ENCODE measurements at regions not wholly inside any gene's neighbourhood (a gene's known extent, or its start where the extent isn't known, plus 50 kb on each side); places are given as distances from the start of the nearest gene placed in this dataset.

DNA sequence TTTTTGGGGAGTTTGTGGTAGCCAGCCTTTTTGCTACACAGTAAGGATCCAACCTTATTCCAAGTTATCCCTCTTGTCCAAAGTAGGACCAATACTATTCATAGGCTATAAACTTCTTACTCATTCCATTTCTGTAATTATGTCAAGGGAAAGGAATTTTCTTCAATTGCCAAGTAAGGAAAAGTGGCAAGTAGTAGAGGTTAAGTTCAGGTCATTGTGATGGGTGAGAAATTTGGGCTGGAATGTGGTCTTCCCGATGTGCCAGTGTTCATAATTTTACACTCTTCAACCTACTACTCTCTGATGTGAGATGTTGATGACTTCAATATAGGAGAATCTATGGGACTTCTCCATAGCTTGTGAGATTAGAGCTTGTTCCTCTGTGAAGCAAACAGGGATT is 648.8 kb downstream of the METTL15 start:
- Mint-ChIP-seq H3K27me3 (ENCODE audit: low read depth) (no peaks in the 10 kb centered on the region), H3K36me3 (ENCODE audit: insufficient read depth in 2 of 2) (no peaks in the 10 kb centered on the region), H3K9me3 (peaks cover 2 to 4% of the 10 kb centered on the region in 2 donors), H3K27ac (no peak overlapping the region), H3K4me3 (no peak overlapping the region), H3K4me1 (ENCODE audit: low read depth) (no peaks in the 10 kb centered on the region)
- DNase-seq (no peak), ATAC-seq (replicated peaks in 1 of 2) (no peak)

DNA sequence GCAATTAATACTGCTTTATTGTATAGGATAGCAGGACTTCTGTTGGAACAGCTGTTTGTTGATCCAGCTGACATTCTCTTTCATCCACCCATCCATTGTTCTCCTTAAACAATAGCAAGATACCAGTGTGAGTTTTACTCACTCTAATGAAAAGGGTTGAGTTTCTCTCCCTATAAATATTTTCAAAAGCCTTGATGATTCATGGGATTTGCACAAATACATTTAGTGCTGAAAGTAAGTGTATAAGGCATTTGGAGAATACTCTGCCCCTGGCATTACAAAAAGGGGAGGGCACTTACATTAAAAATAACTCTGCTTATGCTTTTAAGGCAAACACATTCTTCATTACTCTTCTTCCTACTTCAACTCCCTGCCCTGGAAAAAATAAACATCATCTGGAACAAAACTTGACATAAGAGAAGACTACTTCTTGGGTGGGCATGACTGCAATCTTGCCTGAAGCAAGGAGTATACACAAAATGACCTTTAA is 634.9 kb downstream of the METTL15 start:
- no peak for DNase-seq
- H3K4me1 Mint-ChIP-seq (ENCODE audit: low read depth), result no peaks in the 10 kb centered on the region
- H3K27me3 Mint-ChIP-seq (ENCODE audit: low read depth), result no peaks in the 10 kb centered on the region
- H3K36me3 Mint-ChIP-seq (ENCODE audit: insufficient read depth in 2 of 2), result peaks cover 0 to 2% of the 10 kb centered on the region in 2 donors
- H3K27ac Mint-ChIP-seq, result no peak overlapping the region
- ATAC-seq (replicated peaks in 1 of 2), result no peak
- no peak overlapping the region for H3K4me3 Mint-ChIP-seq
- H3K9me3 Mint-ChIP-seq, result peaks cover 11 to 16% of the 10 kb centered on the region in 2 donors

DNA sequence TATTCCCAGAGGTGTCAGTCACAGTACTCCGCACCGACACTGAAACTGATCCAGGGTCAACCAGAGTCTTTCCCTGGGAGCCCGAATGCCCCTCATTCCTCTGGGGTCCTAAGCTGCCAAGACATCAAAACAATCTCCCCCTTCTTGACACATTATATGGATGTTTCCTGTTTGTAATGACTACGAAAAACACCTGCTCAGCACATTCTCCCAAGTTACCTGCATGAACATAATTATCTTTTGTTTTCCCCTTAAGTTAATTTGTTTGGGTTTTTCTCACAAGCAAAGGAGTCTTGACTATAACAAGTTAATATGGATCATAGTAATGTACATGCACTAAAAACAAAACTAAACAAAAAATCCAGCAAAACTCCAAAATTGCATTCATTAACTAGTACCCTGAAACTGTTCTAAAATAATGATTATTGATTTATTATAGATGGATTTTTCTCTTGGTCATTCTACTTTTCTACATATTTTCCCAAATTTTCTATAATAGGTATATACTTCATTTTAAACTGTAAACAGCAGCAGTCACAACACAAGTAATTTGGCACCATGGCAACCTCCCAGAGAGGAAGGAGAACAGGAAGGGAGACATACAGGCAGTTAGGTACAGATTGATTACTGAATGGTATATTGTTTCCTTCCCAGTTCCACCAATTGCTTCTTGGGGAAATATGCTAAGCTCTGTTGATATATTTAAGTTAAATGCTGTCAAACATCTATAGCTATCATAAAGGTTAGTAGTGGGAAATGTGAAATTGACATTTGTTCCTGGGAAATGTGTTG is 631.5 kb downstream of the METTL15 start:
- Mint-ChIP-seq H3K9me3 (peaks cover 5 to 6% of the 10 kb centered on the region in 2 donors), H3K36me3 (ENCODE audit: insufficient read depth in 2 of 2) (no peaks in the 10 kb centered on the region), H3K27me3 (ENCODE audit: low read depth) (no peaks in the 10 kb centered on the region), H3K27ac (no peak overlapping the region), H3K4me3 (no peak overlapping the region), H3K4me1 (ENCODE audit: low read depth) (no peaks in the 10 kb centered on the region)
- no peak for ATAC-seq (replicated peaks in 1 of 2)
- DNase-seq, result no peak

DNA sequence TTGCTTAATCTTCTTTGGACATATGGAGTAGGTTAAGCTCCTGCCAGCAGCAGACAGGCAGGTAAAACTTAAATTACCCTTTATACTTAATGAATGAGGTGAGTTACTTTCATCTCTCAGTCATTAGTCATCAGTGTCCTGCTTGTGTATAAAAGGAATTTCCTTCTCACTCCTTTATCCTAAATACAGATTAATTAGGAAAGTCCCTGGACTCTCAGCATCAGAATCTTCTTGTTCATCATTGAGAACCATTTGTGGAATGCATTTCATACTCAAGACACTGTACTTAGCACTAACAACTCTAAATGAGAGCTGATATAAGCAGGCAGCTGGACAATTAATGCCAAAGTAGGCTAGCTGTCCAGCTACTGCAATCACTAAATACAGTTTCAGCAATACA is 630.4 kb downstream of the METTL15 start:
- peaks cover 5 to 6% of the 10 kb centered on the region in 2 donors for H3K9me3 Mint-ChIP-seq
- H3K27ac Mint-ChIP-seq, result no peak overlapping the region

DNA sequence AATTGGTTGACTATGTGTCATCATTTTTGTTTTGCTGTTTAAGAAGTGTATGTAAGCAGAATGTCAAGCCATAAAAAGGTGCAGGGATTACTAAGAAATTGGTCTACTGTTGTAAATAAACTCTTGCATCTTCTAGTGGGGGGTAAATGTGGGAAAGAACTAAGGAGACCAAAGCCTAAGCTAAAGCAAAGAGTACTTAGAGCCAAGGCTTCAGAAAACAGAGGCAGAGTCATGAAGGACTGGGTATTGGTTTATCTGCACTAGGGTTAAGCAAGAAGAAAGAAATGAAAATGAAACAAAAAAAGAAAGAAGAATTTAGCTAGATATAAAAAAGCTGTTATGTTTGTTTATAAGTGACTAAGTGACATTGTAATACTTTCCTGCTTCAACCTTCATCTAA is 628.1 kb downstream of the METTL15 start:
- Mint-ChIP-seq H3K4me3 (no peak overlapping the region), H3K36me3 (ENCODE audit: insufficient read depth in 2 of 2) (no peaks in the 10 kb centered on the region), H3K27me3 (ENCODE audit: low read depth) (no peaks in the 10 kb centered on the region), H3K4me1 (ENCODE audit: low read depth) (no peaks in the 10 kb centered on the region), H3K27ac (no peak overlapping the region), H3K9me3 (peaks cover 9 to 10% of the 10 kb centered on the region in 2 donors)
- ATAC-seq (replicated peaks in 1 of 2) (no peak), DNase-seq (no peak)

More for the DNA sequence above, 630.4 kb downstream of the METTL15 start:
- DNase-seq (no peak), ATAC-seq (replicated peaks in 1 of 2) (no peak)
- H3K27me3 Mint-ChIP-seq (ENCODE audit: low read depth), result no peaks in the 10 kb centered on the region
- no peak overlapping the region for H3K4me3 Mint-ChIP-seq
- no peaks in the 10 kb centered on the region for H3K4me1 Mint-ChIP-seq (ENCODE audit: low read depth)
- H3K36me3 Mint-ChIP-seq (ENCODE audit: insufficient read depth in 2 of 2), result no peaks in the 10 kb centered on the region

DNA sequence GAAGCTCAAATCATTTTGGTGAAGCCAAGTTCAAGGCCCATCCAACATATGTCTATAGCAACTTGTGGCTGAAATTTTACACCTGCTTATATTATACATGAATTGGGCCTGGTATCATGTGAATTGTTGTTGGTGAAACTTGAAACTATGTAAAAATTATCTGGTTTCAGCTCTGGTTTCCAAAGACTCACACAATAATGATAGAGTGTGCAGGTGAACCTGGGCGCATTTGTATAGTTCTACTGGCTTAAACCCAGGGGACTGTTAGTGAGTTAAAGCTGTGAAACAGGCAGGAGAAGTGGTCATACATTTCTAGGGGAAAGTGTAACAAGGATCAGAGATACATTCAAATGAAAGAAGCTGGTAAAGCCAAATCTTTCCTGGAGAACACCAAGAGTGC is 627.3 kb downstream of the METTL15 start:
- Mint-ChIP-seq H3K36me3 (ENCODE audit: insufficient read depth in 2 of 2) (no peaks in the 10 kb centered on the region), H3K4me3 (no peak overlapping the region), H3K4me1 (ENCODE audit: low read depth) (no peaks in the 10 kb centered on the region), H3K27me3 (ENCODE audit: low read depth) (no peaks in the 10 kb centered on the region), H3K9me3 (peaks cover 9% of the 10 kb centered on the region in 2 donors), H3K27ac (no peak overlapping the region)
- ATAC-seq (replicated peaks in 1 of 2) (no peak), DNase-seq (no peak)

DNA sequence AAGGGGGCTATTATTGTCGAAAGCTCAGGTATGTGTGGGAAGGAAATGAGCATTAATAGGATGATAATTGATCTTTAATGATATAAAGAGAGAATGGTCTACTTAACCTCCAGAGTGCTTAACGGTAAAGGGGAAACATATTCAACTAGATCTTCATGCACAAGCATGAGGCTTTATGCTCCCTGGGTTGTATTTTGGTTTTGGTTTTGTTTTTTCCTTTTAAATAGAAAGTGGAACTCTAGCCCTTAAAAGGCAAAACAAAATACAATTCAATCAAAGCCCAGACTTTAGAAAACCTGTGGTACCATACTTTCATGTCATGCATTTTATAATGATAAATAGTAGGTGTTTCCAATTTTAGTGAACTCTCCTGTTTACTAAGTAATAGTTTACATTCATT is 622.7 kb downstream of the METTL15 start:
- H3K4me3 Mint-ChIP-seq, result no peak overlapping the region
- ATAC-seq (replicated peaks in 1 of 2), result no peak
- no peak overlapping the region for H3K27ac Mint-ChIP-seq

DNA sequence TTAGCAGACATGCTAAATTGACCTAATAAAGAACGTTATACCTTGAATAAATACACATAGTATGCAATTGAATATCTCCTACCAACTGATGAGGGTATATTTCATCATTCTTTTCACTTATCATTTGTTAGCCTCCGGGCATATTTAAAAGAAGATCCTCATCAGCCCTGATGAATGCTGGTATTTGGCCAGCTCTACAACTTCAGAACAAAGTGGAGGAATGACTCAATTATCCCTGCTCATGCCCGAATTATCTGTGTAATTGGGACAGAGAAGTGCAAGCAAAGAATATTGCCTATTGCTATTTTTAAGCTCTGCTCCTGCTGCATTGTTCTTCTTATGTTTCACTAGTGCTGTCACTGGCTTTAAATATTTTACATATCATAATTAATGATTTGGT is 622.1 kb downstream of the METTL15 start:
- DNase-seq (no peak), ATAC-seq (replicated peaks in 1 of 2) (no peak)
- Mint-ChIP-seq H3K9me3 (peaks cover 10 to 11% of the 10 kb centered on the region in 2 donors), H3K27ac (no peak overlapping the region), H3K36me3 (ENCODE audit: insufficient read depth in 2 of 2) (peaks cover 0 to 2% of the 10 kb centered on the region in 2 donors), H3K4me1 (ENCODE audit: low read depth) (no peaks in the 10 kb centered on the region), H3K4me3 (no peak overlapping the region), H3K27me3 (ENCODE audit: low read depth) (no peaks in the 10 kb centered on the region)

More for the DNA sequence above, 622.7 kb downstream of the METTL15 start:
- no peaks in the 10 kb centered on the region for H3K4me1 Mint-ChIP-seq (ENCODE audit: low read depth)
- peaks cover 10 to 11% of the 10 kb centered on the region in 2 donors for H3K9me3 Mint-ChIP-seq
- DNase-seq, result no peak
- H3K36me3 Mint-ChIP-seq (ENCODE audit: insufficient read depth in 2 of 2), result peaks cover 0 to 2% of the 10 kb centered on the region in 2 donors
- H3K27me3 Mint-ChIP-seq (ENCODE audit: low read depth), result no peaks in the 10 kb centered on the region

DNA sequence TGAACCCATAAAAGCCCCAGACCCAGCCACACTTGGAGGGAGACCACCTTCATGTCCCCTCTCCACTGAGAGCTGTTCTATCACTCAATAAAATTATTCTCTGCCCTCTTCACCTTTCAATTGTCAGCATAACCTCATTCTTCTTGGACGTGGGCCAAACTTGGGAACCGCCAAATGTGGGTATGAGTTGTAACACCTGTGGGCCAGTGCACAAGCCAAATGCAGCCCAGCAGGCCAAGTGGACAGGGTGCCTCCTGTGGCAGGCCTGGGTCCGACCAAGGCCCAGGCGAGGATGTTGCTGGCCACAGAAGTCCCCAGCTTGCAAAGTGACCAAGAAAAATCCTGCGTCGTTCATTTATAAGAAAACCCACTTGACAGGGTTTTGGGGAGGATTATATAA is 621.2 kb downstream of the METTL15 start:
- ATAC-seq (replicated peaks in 1 of 2) (no peak), DNase-seq (no peak)
- peaks cover 7 to 9% of the 10 kb centered on the region in 2 donors for H3K9me3 Mint-ChIP-seq
- no peak overlapping the region for H3K27ac Mint-ChIP-seq
- H3K4me1 Mint-ChIP-seq (ENCODE audit: low read depth), result no peaks in the 10 kb centered on the region
- no peak overlapping the region for H3K4me3 Mint-ChIP-seq
- peaks cover 0 to 2% of the 10 kb centered on the region in 2 donors for H3K36me3 Mint-ChIP-seq (ENCODE audit: insufficient read depth in 2 of 2)
- H3K27me3 Mint-ChIP-seq (ENCODE audit: low read depth), result no peaks in the 10 kb centered on the region

DNA sequence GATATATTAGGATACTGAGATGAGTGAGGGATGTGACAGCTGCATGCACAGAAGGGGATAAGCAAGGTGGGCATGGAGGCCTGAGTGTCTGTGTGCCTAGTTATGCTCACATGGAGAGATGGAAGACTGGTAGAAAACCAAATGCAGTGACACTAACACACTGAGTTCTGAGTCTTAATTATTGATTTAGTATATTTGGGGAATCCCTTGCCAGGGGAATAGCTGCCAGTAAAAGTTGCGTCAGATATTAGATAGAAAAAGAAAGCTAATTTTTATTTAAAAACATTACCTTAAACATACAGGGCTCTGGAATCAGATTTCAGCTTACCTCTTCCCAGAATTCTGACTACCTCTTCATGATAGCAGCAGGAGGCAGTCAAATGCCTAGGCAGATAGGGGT is 620.5 kb downstream of the METTL15 start:
- H3K27me3 Mint-ChIP-seq (ENCODE audit: low read depth), result no peaks in the 10 kb centered on the region
- no peak for DNase-seq
- H3K27ac Mint-ChIP-seq, result no peak overlapping the region
- peaks cover 7% of the 10 kb centered on the region in 2 donors for H3K9me3 Mint-ChIP-seq
- H3K4me1 Mint-ChIP-seq (ENCODE audit: low read depth), result no peaks in the 10 kb centered on the region
- H3K36me3 Mint-ChIP-seq (ENCODE audit: insufficient read depth in 2 of 2), result peaks cover 0 to 2% of the 10 kb centered on the region in 2 donors
- ATAC-seq (replicated peaks in 1 of 2), result no peak
- no peak overlapping the region for H3K4me3 Mint-ChIP-seq

DNA sequence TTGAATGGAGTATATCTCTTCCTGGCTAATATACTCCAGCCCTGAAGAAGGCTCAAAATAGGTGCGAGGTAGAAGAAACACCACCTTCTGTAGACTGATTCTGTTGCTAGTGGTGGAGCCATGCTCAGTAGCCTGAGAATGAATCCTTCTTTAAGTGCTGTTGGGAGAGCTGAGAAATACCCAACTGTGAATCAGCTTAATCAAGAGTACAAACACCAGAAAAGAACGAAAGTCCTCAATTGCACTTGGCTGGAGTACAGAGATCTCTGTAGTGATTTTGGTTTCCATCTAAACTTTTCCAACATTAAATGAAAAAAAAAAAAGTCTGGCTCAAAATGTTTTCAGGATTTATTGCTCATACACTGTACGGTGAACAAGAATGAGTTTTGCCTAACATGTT is 619.1 kb downstream of the METTL15 start:
- DNase-seq, result no peak

DNA sequence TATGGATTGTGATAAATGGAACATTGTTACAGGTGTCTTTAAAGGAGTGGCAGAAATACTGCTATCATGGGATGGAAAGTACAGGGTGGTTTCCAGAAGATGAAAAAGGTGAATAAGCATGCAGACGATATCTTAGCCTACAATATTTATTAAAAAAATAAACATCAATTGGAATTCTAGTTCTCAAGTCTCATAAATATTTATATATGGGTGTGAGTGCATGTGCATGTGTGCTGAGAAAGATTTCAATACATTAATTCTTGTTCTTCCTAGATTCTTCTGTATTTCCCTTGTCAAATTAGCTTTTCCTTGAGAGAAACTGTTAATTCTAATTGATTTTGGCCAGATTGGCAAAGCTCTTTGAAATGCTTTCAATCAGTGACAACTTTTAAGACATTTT is 618.2 kb downstream of the METTL15 start:
- peaks cover 2% of the 10 kb centered on the region in 2 donors for H3K9me3 Mint-ChIP-seq
- H3K4me1 Mint-ChIP-seq (ENCODE audit: low read depth), result no peaks in the 10 kb centered on the region

More for the DNA sequence above, 619.1 kb downstream of the METTL15 start:
- H3K27me3 Mint-ChIP-seq (ENCODE audit: low read depth), result no peaks in the 10 kb centered on the region
- no peak overlapping the region for H3K27ac Mint-ChIP-seq
- H3K4me3 Mint-ChIP-seq, result no peak overlapping the region
- ATAC-seq (replicated peaks in 1 of 2), result no peak
- H3K9me3 Mint-ChIP-seq, result peaks cover 2% of the 10 kb centered on the region in 2 donors
- H3K4me1 Mint-ChIP-seq (ENCODE audit: low read depth), result no peaks in the 10 kb centered on the region
- peaks cover 0 to 2% of the 10 kb centered on the region in 2 donors for H3K36me3 Mint-ChIP-seq (ENCODE audit: insufficient read depth in 2 of 2)

DNA sequence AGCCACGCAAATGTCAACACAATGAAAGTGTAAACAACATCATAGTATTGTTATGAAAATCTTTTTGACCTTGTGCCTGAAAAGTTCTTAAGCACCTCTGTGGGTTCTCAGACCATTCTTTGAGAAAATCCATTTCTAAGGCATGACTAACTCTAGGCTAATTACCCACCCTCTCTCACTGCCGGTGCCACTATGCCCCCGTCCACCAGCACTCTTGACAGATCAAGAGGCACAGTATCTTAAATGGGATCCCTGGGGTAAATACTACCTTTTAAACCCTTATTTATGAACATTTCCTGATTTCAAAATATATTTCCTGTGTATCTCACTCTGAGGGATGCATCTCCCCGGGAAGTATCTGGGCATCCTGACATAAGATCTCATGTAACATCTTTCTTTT is 607.5 kb downstream of the METTL15 start:
- peaks cover 0 to 3% of the 10 kb centered on the region in 2 donors for H3K9me3 Mint-ChIP-seq
- no peak for DNase-seq
- no peaks in the 10 kb centered on the region for H3K27me3 Mint-ChIP-seq (ENCODE audit: low read depth)
- no peak for ATAC-seq (replicated peaks in 1 of 2)
- H3K4me3 Mint-ChIP-seq, result no peak overlapping the region
- H3K4me1 Mint-ChIP-seq (ENCODE audit: low read depth), result no peaks in the 10 kb centered on the region
- H3K36me3 Mint-ChIP-seq (ENCODE audit: insufficient read depth in 2 of 2), result no peaks in the 10 kb centered on the region
- no peak overlapping the region for H3K27ac Mint-ChIP-seq

More for the DNA sequence above, 618.2 kb downstream of the METTL15 start:
- Mint-ChIP-seq H3K27me3 (ENCODE audit: low read depth) (no peaks in the 10 kb centered on the region), H3K4me3 (no peak overlapping the region), H3K27ac (no peak overlapping the region), H3K36me3 (ENCODE audit: insufficient read depth in 2 of 2) (peaks cover 0 to 2% of the 10 kb centered on the region in 2 donors)
- DNase-seq (no peak), ATAC-seq (replicated peaks in 1 of 2) (no peak)

DNA sequence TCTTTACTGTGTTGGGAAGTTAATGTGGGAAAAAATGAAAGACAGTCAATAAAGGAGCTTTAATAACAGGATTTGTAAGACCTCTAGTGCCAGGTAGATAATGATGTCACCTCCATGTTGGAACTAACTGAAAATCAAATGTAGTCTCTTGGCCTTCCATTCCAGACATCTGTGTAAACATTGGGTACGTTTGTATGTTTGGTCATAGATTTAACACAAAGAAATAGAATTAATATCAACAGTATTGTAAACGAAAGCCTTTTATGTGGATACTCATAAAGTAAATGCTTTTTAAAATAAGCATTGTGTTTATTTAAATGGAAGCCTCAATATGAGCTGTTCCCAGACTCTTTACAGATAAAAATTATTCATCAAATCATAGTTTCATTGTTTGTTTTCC is 605.7 kb downstream of the METTL15 start:
- H3K9me3 Mint-ChIP-seq, result peaks cover 2 to 3% of the 10 kb centered on the region in 2 donors

More for the DNA sequence above, 605.7 kb downstream of the METTL15 start:
- Mint-ChIP-seq H3K27ac (no peak overlapping the region), H3K27me3 (ENCODE audit: low read depth) (no peaks in the 10 kb centered on the region), H3K36me3 (ENCODE audit: insufficient read depth in 2 of 2) (no peaks in the 10 kb centered on the region), H3K4me1 (ENCODE audit: low read depth) (no peaks in the 10 kb centered on the region), H3K4me3 (no peak overlapping the region)
- DNase-seq (no peak), ATAC-seq (replicated peaks in 1 of 2) (no peak)
